Activated naive CD4-positive, alpha-beta T cell treated with anti-CD3 and anti-CD28 coated beads for 36 hours (primary cell): ENCODE measurements at regions not wholly inside any gene's neighbourhood (a gene's known extent, or its start where the extent isn't known, plus 50 kb on each side); places are given as distances from the start of the nearest gene placed in this dataset.
"Not testable (repeated sequence)": the region's sequence is repeated elsewhere in the genome, so short reads cannot be mapped to it uniquely, and the experiment has no call there.

Experiments
- CTCF ChIA-PET: fragments of 350-600 bp; sonication (Branson Sonifier 250); formaldehyde crosslinking; loops from one replicate; lab custom pipeline; 2021; ENCODE audit warnings: antibody characterized with exemption; lab: Charles Lee
- DNase-seq: peaks from one replicate; pipeline ENCODE4 v3.0.0-alpha.2; 2020
- H3K27ac Mint-ChIP-seq: one replicate; pipeline ENCODE4 v1.8.0; 2021; ENCODE audit warnings: mild to moderate bottlenecking, mixed read lengths
- H3K27me3 Mint-ChIP-seq: one replicate; pipeline ENCODE4 v1.8.0; 2021; ENCODE audit warnings: low read depth, mixed read lengths
- H3K36me3 Mint-ChIP-seq: one replicate; pipeline ENCODE4 v1.8.0; 2021; ENCODE audit warnings: low read depth, mixed read lengths
- H3K4me1 Mint-ChIP-seq: one replicate; pipeline ENCODE4 v1.8.0; 2021; ENCODE audit warnings: low read depth, mixed read lengths
- H3K4me3 Mint-ChIP-seq: one replicate; pipeline ENCODE4 v1.8.0; 2021; ENCODE audit warnings: mild to moderate bottlenecking, moderate library complexity, mixed read lengths
- H3K9me3 Mint-ChIP-seq: one replicate; pipeline ENCODE4 v1.8.0; 2021; ENCODE audit warnings: mixed read lengths
- intact Hi-C: fragments of 100-400 bp; cut with micrococcal nuclease; formaldehyde crosslinking; loops from one replicate; pipeline ENCODE4 v1.15.1; 2023

GRCh38 chr12:76183459-76184186, 99.1 kb upstream of the NAP1L1 start:
- no peak overlapping the region for H3K4me3 Mint-ChIP-seq
- DNase-seq, result peak; percentile 76
- no peak overlapping the region for H3K27ac Mint-ChIP-seq
- intact Hi-C loops, result loop anchor here (1.0 to 5.0 kb wide), 6 partner anchors 25 to 375 kb away; no protein-coding TSS in a partner anchor
- peaks cover 46% of the 10 kb centered on the region for H3K27me3 Mint-ChIP-seq
- peaks cover 12% of the 10 kb centered on the region for H3K4me1 Mint-ChIP-seq
- CTCF ChIA-PET, result no interaction called here
- no peaks in the 10 kb centered on the region for H3K9me3 Mint-ChIP-seq
- H3K36me3 Mint-ChIP-seq, result no peaks in the 10 kb centered on the region

GRCh38 chr12:76180401-76181277, 96.2 kb upstream of the NAP1L1 start:
- Mint-ChIP-seq H3K9me3 (no peaks in the 10 kb centered on the region), H3K4me1 (peaks cover 12% of the 10 kb centered on the region), H3K27me3 (peaks cover 18% of the 10 kb centered on the region), H3K4me3 (no peak overlapping the region), H3K27ac (no peak overlapping the region), H3K36me3 (no peaks in the 10 kb centered on the region)
- intact Hi-C loops, result loop anchor here (5.0 kb wide), 1 partner anchor 277 kb away; no protein-coding TSS in a partner anchor
- CTCF ChIA-PET, result no interaction called here
- no peak for DNase-seq

- H3K36me3 Mint-ChIP-seq, result no peaks in the 10 kb centered on the region
- H3K4me1 Mint-ChIP-seq, result peaks cover 6% of the 10 kb centered on the region
- no peak overlapping the region for H3K27ac Mint-ChIP-seq
- CTCF ChIA-PET, result interaction anchor here (1.2 kb wide), 1 partner anchor 376 kb away, joined by 3 read pairs; no protein-coding TSS in a partner anchor
- no peak for DNase-seq
- intact Hi-C loops, result no loop called here
- no peak overlapping the region for H3K4me3 Mint-ChIP-seq
- peaks cover 18% of the 10 kb centered on the region for H3K27me3 Mint-ChIP-seq
- no peaks in the 10 kb centered on the region for H3K9me3 Mint-ChIP-seq
Measured at GRCh38 chr12:76178452-76178851, 94.0 kb upstream of the NAP1L1 start.

GRCh38 chr12:76177821-76178220, 93.3 kb upstream of the NAP1L1 start:
- intact Hi-C loops, result no loop called here
- H3K4me1 Mint-ChIP-seq, result peaks cover 2% of the 10 kb centered on the region
- no peaks in the 10 kb centered on the region for H3K36me3 Mint-ChIP-seq
- no peak overlapping the region for H3K4me3 Mint-ChIP-seq
- CTCF ChIA-PET, result interaction anchor here (0.6 to 1.6 kb wide), 3 partner anchors 19 to 377 kb away, joined by 3 to 5 read pairs (median 3); no protein-coding TSS in a partner anchor
- peaks cover 18% of the 10 kb centered on the region for H3K27me3 Mint-ChIP-seq
- no peaks in the 10 kb centered on the region for H3K9me3 Mint-ChIP-seq
- H3K27ac Mint-ChIP-seq, result no peak overlapping the region
- no peak for DNase-seq

GRCh38 chr12:76176940-76177339, 92.5 kb upstream of the NAP1L1 start:
- Mint-ChIP-seq H3K4me1 (no peaks in the 10 kb centered on the region), H3K4me3 (no peak overlapping the region), H3K27ac (no peak overlapping the region), H3K9me3 (no peaks in the 10 kb centered on the region), H3K36me3 (no peaks in the 10 kb centered on the region), H3K27me3 (peaks cover 16% of the 10 kb centered on the region)
- CTCF ChIA-PET, result interaction anchor here (1.6 kb wide), 1 partner anchor 18 kb away, joined by 5 read pairs; no protein-coding TSS in a partner anchor
- DNase-seq, result no peak
- intact Hi-C loops, result no loop called here

GRCh38 chr12:76175946-76176345, 91.5 kb upstream of the NAP1L1 start:
- DNase-seq, H3K4me1 Mint-ChIP-seq, H3K27ac Mint-ChIP-seq, H3K4me3 Mint-ChIP-seq, H3K9me3 Mint-ChIP-seq, H3K36me3 Mint-ChIP-seq, intact Hi-C loops: not testable (repeated sequence)
- CTCF ChIA-PET, result interaction anchor here (0.6 kb wide), 1 partner anchor 14 kb away, joined by 4 read pairs; no protein-coding TSS in a partner anchor
- peaks cover 22% of the 10 kb centered on the region for H3K27me3 Mint-ChIP-seq

GRCh38 chr12:76173756-76174155, 89.3 kb upstream of the NAP1L1 start:
- H3K27ac Mint-ChIP-seq, result no peak overlapping the region
- H3K9me3 Mint-ChIP-seq, result no peaks in the 10 kb centered on the region
- peaks cover 20% of the 10 kb centered on the region for H3K27me3 Mint-ChIP-seq
- H3K4me1 Mint-ChIP-seq, result no peaks in the 10 kb centered on the region
- intact Hi-C loops, result no loop called here
- CTCF ChIA-PET, result no interaction called here
- no peaks in the 10 kb centered on the region for H3K36me3 Mint-ChIP-seq
- no peak overlapping the region for H3K4me3 Mint-ChIP-seq
- DNase-seq, result no peak

- CTCF ChIA-PET, result interaction anchor here (0.6 to 1.8 kb wide), 12 partner anchors 9 to 678 kb away, joined by 3 to 6 read pairs (median 3); partner anchors contain the start of gene GLIPR1
- H3K27me3 Mint-ChIP-seq, result no peaks in the 10 kb centered on the region
- intact Hi-C loops, result loop anchor here (1.0 kb wide), 2 partner anchors 25 to 74 kb away; partner anchors contain the start of gene NAP1L1
- peak; percentile 73 for DNase-seq
- H3K36me3 Mint-ChIP-seq, result no peaks in the 10 kb centered on the region
- peaks cover 10% of the 10 kb centered on the region for H3K4me1 Mint-ChIP-seq
- no peak overlapping the region for H3K27ac Mint-ChIP-seq
- H3K9me3 Mint-ChIP-seq, result no peaks in the 10 kb centered on the region
- H3K4me3 Mint-ChIP-seq, result no peak overlapping the region
Measured at GRCh38 chr12:76158518-76159321, 74.2 kb upstream of the NAP1L1 start.

- Mint-ChIP-seq H3K4me1 (peaks cover 15% of the 10 kb centered on the region), H3K27me3 (no peaks in the 10 kb centered on the region), H3K9me3 (no peaks in the 10 kb centered on the region), H3K36me3 (no peaks in the 10 kb centered on the region), H3K4me3 (no peak overlapping the region), H3K27ac (no peak overlapping the region)
- no peak for DNase-seq
- intact Hi-C loops, result no loop called here
- CTCF ChIA-PET, result interaction anchor here (1.2 kb wide), 1 partner anchor 192 kb away, joined by 4 read pairs; the partner anchor contains the start of gene BBS10
Measured at GRCh38 chr12:76156726-76157125, 72.2 kb upstream of the NAP1L1 start.

GRCh38 chr12:76156314-76156713, 71.8 kb upstream of the NAP1L1 start:
- no peak for DNase-seq
- Mint-ChIP-seq H3K36me3 (no peaks in the 10 kb centered on the region), H3K27ac (no peak overlapping the region), H3K9me3 (no peaks in the 10 kb centered on the region), H3K4me1 (peaks cover 17% of the 10 kb centered on the region), H3K4me3 (no peak overlapping the region), H3K27me3 (no peaks in the 10 kb centered on the region)
- CTCF ChIA-PET, result interaction anchor here (1.1 to 1.2 kb wide), 2 partner anchors 12 to 192 kb away, joined by 4 read pairs; partner anchors contain the start of gene BBS10
- intact Hi-C loops, result no loop called here

- no peak overlapping the region for H3K4me3 Mint-ChIP-seq
- intact Hi-C loops, result no loop called here
- no peak for DNase-seq
- H3K9me3 Mint-ChIP-seq, result no peaks in the 10 kb centered on the region
- H3K27ac Mint-ChIP-seq, result no peak overlapping the region
- no peaks in the 10 kb centered on the region for H3K36me3 Mint-ChIP-seq
- peaks cover 17% of the 10 kb centered on the region for H3K4me1 Mint-ChIP-seq
- H3K27me3 Mint-ChIP-seq, result no peaks in the 10 kb centered on the region
- CTCF ChIA-PET, result interaction anchor here (0.9 to 1.1 kb wide), 2 partner anchors 11 to 404 kb away, joined by 3 to 4 read pairs; no protein-coding TSS in a partner anchor
Measured at GRCh38 chr12:76155157-76155670, 70.7 kb upstream of the NAP1L1 start.
